ENCODE measurements at regions not wholly inside any gene's neighbourhood (a gene's known extent, or its start where the extent isn't known, plus 50 kb on each side); places are given as distances from the start of the nearest gene placed in this dataset.
"Not testable (repeated sequence)": the region's sequence is repeated elsewhere in the genome, so short reads cannot be mapped to it uniquely, and the experiment has no call there.

DNA sequence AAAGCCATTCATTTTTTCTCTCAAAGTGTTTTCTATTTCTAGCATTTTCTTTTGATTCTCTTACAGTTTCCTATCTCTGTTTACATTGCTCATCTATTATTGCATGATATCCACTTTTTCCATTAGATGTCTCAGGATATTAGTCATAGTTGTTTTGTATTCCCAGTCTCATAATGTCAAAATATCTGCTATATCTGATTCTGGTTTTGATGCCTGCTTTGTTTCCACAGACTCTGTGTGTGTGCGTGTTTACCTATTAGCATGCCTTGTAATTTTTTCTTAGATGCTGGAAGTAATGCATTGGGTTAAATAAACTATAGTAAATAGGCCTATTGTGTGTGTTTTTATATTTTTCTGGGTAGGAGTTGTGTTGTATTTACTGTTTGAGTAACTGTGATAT is 1126.3 kb downstream of the SORCS1 start:
- DNase-seq = no peak

DNA sequence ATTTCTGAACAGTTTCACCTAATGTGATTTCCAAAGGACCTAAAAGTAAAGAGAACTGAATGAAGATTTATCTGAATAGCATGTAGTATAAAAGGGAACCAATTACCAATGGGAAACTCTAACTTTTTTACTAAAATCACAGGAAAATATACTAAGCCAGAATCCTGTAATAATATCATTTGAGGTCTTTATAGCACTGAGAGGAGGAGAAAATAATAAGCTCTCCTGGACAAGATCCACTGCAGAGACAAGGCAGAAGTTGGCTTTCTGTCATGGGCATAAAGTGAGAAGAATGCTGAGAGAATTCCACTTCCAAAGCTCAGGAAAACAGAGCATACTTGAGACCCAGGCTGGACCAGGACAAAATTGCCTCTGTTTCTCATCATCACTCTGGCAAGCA is 1131.4 kb downstream of the SORCS1 start:
- no peak for DNase-seq

DNA sequence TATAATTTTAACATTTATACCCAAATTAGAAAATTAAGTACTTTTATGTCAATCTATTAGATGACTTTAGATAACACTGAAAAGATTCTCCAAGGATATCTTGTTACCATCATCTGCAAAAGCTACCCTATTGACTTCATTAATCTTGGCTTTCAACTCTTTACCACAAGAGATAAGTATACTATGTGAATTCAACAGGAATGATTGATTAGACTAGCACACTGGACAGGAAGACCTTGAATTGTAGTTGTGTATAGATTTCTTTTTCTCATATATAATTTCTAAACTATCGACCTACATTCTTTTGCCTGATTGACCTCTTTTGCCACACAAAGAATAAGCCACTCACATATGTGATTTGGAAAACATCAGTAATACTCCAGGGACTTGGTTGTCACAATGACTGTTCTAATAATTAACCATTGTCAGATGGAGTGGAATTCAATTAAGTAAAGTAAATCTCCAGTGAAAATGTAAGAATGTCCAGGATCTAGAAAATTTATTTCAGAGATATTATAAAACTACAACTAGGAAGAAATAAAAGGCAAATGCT is 1132.0 kb downstream of the SORCS1 start:
- DNase-seq = no peak

DNA sequence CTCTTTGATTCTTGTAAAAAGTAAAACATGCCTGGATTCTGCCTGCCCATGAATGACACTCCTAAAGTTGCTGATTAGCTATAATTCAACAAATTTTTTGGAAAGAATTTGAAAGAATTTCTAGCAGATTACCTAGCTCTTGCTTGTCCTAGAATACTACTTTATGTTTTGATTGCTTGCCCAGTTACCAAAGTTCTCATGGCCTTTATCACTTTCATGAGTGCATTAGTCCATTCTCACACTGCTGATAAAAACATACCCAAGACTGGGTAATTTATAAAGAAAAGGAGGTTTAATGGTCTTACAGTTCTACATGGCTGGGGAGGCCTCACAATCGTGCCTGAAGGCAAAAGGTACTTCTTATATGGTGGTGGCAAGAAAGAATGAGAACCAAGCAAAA is 1137.3 kb downstream of the SORCS1 start:
- DNase-seq = no peak

DNA sequence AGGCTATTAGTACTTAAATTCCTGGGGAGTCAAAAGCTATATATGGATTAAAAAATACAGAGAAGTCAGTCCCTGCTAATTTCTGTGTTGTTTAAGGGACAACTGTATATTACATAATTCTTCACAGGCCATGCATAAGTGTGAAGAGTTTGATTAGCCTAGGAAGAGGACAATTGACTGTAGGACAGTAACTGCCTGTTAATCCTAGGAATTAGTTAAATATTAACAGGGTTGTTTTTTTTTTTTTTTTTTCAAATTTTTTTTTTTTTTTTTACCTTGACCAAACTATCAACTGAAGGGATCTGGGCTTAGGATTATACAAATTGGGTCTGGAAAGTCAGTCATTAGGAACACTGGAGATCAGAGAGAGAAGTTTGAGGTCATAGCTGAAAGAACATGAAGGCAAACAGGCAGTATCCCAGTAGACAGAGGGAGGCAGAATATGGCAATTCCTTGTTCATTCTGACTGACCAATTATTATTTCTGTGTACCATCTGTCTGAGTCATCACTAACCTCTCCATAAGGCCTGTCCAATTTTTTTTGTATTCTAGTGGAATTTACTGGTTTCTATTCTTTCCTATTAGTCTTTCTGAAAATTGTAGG is 1139.2 kb downstream of the SORCS1 start:
- DNase-seq = no peak

DNA sequence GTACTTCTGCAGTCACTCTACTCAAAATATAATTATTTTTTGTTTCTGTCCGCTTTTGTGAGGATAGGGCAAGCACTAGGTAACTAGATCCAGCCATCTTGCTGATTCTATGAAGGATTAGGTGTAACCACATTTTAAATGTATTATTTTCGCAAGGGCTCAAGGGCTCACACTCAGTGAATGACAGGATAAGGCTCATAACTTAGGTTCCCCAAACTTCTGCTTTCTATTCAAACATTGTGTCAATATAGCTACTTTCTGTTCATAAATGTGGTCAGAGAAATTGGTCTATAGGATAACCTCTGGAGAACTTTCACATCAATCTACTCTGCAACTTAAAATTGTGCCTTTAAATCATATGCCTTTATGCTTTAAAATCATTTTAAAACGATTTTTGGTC is 1141.2 kb downstream of the SORCS1 start:
- no peak for DNase-seq

DNA sequence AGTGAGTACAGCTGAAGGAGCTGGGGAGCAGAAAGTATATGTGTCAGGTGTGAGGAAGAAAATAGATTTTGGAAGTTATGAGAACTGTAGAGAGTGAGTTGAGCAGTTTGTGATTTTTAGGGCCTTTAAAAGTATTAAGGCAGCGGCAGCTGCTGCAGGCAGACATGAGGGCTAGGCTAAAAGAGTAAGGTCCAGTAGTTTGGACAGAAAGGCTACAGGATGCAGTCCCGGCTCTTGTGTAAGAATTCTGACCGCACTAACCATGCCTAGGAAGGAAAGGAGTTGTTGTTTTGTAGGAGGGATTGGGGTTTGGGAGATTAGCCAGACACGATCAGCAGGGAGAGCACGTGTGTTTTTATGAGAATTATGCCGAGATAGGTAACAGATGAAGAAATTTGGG is 1144.9 kb downstream of the SORCS1 start:
- not testable (repeated sequence) for DNase-seq

DNA sequence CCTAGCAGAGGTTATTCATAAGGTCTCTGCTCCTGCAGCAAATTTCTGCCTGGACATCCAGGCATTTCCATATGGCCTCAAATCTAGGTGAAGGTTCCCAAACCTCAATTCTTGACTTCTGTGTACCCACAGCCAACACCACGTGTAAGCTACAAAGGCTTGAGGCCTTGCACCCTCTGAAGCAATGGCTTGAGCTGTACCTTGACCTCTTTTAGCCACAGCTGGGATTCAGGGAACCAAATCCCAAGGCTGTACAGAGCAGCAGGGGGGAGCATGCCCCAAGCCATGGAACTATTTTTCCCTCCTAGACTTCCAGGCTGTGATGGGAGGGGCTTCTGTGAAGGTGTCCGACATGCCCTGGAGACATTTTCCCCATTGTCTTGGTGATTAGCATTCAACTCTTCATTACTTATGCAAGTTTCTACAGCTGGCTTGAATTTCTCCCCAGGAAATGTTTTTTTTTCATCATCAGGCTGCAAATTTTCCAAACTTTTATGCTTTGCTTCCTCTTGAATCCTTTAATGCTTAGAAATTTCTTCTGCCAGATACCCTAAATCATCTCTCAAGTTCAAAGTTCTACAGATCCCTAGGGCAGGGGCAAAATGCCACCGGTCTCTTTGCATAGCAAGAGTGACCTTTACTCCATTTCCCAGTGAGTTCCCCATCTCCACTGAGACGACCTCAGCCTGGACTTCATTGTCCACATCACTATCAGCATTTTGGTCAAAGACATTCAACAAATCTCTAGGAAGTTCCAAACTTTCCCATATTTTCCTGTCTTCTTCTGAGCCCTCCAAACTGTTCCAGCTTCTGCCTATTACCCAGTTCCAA is 1148.9 kb downstream of the SORCS1 start:
- not testable (repeated sequence) for DNase-seq

DNA sequence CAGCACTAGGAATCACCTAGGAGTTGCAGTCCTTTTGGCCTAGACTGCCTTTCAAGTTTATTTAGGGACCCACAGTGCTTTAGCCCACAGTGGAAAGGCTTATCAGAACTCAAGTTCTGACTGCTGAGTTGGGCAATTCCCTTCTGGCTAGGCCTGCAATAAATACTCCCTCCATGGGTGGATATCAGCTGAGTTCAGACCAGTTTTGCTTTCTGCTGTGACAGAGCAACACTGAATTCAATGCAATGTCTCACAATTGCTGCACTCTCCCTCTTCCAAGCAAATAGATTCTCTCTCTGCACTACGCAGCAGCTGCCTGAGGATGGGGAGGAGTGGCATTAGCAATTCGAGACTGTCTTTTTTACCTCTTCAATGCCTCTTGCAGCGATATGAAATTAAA is 1153.3 kb downstream of the SORCS1 start:
- DNase-seq = no peak

DNA sequence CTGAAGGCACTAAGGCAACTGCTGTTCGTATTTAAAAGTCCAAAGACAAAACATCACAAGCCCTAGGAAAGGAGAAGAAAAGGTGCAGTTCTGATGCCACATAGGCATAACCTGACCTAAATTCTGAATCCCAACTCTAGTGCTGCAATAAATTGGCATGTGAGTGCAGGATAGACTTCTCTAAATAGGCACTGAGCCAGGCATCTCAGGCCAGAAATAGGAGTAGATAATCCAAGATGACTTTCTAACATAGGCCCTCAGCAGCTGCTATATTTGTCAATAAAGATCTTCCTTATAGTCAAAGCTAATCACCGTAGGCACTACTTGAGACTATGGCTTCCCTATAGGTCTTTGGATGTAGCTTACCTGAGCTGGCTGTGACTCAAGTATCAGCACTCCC is 1163.8 kb downstream of the SORCS1 start:
- DNase-seq = no peak

DNA sequence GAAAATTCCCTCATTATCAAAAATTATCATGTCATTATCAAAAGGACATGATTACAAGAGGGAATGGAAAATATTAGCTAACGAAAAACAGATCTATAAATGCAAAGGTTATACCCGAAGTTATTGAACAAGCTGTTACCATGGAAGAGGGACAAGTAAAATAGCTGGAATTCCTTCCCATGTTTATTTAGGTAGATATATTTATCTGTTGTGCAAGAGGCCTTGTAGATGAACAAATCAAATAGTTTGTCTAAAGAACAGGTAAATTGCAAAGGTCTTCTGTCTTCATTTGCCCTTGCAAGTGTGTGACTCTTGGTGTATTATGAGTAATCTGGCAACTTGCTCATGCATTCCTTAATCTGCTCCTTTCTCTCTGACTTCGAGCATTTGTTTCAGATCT is 1170.9 kb downstream of the SORCS1 start:
- DNase-seq = no peak

DNA sequence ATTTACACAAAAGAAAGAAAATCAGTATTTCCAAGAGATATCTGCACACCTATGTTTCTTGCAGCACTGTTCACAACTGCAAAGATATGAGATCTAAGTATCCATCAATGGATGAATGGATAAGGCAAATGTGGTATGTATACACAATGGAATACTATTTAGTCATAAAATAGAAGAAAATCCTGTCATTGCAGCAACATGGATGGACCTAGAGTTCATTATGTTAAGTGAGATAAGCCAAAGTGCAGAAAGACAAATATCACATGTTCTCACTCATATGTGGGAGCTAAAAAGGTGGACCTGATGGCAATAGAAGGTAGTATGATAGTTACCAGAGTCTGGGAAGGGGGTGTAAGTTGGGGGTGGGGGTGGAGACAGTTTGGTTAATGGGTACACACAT is 1171.6 kb downstream of the SORCS1 start:
- no peak for DNase-seq

DNA sequence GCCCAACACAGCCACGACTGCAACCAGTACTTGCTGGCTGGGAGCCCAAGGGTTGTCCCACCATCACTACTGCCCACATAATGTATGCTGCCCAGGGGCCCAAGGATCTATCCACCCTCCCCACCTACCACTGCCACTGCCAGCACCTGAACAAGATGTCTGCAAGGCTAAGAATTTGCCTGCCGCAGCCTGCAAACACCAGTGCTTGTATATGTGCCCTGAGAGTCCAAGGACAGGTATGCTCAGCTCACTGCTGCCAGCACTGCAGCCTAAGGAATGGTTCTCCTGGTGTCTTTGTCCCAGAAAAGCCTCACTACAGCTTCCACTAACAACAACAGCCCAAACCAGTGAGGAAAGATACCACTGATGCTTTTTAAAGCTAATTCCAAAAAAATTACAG is 1174.0 kb downstream of the SORCS1 start:
- no peak for DNase-seq

DNA sequence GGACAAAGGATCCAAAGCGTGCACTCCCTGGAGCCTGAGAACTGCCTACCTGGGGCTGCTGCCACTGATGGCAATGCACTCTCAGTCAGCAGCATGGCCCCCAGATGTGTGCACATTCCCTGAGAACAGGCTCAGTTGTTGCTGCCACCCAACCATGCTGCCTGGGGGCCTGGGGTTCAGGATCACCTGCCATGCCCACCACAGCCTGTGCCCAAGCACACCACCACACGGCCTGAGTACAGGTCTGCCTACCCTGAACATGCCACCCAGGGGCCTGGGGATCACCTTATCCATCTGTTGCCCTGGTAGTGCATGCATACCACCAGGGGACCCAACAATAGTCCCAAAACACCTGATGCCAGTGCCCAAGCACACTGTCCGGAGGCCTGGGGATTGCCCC is 1174.5 kb downstream of the SORCS1 start:
- no peak for DNase-seq

DNA sequence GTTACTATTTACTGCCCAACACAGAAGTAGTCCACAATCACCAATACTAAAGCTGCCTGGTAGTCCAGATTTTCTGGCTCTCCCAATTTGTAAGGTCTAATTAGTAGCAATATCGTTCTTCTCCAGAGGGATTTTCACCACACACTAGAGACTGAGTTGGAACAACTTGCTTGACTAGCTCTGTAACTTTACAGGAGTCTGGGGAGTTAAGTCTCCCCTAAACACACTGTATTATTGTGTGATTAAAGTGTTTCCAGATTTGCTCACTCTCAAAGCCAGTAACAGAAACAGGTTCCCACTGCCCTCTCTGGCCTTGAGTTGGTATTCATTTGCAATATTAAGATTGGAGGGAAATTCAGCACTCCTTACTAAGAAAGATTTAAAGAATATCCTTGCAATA is 1175.7 kb downstream of the SORCS1 start:
- no peak for DNase-seq

DNA sequence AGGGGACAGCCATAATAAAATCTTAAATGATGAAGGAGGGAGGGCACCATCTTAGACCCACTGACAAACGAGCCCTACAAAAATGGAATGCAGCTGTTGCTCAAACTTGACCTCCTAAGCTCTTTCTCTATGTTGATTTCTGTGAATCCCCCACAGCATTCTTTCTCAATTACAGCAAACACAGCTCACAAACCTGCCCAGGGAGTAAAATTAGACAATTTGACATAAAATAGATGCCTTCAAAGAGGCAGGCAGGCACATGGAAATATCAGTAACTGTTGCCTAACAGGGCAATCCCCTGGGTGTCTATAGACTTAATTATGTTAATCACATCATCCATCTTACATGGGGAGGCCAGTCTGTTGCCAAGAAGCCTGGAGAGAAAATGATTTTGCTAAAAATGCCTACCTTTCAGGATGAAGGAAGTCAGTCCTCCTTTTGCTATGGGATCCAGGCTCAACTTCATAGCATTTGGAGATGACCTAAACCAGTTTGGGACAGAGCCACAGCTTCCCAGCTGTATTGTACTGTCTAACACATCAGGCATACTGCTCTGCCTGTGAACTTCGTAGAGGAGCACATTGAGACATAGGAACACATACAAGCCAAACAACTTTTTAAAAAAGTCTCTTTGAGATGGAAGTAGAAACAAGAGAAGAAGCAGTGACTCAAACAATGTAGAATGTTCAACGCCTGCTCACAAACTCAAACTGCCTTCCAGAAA is 1177.4 kb downstream of the SORCS1 start:
- DNase-seq = no peak

DNA sequence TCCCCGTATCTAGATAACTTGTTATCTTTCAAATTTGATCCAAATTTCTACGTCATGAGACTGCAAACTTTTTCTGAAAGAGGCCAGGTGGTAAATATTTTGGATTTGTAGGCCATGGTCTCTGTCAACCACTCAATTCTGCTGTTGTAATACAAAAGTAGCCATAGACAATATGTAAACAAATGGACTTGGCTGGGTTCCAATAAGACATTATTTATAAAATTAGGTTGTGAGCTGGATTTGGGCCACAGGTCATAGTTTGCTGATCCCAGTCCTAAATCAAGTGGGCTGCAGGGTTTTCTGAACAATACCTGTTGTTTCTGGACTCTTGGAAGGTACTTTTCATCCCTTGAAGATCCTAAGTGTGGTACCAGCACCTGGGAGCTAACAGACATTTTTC is 1178.0 kb downstream of the SORCS1 start:
- no peak for DNase-seq

DNA sequence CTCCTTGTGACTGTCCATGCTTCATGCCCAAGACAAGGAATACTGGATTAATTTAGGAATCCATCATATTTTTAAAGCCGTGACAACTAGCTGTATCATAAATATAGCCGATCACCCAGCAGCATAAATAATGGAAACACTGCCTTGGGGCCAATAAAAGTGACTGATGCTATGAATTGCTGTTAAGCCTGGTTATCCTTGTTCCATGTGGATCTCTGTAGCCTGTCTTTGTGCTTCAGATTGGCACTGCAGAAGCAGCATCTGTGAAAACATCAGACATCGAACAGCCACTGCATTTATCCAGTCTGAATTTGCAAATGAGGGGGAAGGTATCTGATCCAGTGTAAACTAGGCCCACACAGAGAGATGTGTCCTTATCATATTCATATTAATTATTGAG is 1181.8 kb downstream of the SORCS1 start:
- DNase-seq = no peak

DNA sequence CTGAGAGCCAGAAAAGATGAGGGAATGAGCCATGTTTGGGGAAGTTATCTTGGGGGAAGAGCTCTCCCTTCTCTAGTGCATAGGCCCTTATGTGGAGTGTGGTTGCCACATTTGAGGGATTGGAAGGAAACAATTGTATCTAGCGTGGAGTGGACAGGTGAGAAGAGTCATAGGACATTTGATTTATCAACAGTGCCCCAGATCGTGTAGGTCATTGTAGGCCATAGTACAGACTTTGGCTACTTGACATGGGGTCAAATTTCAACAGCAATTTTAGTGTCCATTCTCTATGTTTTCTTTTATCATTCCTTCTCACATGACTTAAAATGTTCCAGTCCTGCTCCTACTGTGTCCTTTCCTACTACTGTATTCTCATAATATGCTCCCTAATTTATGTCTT is 1182.8 kb downstream of the SORCS1 start:
- no peak for DNase-seq

DNA sequence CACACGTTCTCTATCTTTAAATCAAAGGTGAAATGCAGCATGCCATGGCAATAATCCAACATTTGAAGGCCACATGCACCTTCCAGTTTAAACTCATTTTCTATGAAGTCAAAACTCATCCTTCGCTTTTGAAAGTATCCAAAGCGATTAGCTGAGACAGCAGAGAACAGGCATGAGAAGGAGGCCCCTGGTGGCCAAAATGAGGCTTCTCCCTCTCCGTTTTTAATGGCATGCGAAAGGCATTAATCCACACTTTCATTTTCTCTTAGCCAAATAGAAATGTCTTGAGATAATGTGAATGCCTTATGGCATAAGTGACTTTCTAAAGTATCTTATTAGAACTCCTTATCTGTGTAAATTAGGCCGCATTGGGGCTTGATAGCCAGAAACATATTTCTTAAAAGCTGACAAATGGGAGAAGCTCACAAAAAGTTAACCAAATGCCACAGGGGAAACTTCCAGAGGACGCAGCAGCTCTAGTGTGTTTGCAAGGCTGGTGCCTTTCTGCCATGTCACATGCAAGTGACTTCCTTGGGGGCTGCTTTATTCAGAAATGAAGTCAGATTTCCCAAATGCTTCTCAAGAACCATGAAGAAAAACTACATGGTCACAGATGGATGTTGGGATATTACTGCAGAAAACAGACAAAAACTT is 1189.6 kb downstream of the SORCS1 start:
- no peak for DNase-seq

DNA sequence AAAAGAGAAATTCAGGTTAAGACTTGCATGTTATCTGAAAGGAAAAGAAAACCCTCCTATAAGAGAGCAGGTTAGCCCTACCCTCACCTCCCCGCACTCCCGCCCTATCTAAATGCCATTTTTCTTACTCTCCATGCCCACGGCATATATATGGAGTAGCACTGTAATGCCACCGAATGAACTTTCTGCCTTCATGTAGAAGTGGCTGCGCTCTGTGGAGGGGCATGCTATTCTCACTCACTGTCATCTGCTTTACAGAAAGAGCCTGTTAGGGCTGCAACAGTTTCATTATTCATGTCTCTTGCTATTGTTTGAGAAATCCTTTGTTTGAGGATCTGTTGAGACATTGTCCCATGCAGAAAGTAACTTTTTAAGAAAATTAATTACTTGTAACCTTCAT is 1190.6 kb downstream of the SORCS1 start:
- DNase-seq = no peak

DNA sequence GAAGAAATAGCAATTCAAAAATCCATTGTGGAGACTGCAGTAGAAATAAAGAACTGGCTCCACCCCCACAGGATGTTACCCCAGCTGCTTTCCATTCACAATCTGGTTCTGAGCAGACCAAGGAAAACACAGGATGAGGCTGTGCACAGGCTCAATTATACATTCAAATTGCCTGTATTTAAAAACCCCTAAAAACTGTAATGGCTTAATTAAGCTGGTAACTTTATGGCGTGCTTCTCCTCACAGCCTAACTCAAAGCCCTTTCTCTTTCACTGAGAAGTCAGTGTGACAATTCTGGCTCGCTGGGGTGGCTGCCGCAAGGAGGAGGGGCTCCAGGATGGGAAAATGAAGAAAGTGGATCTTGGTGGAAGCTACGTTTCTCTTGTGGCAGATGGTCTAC is 1191.1 kb downstream of the SORCS1 start:
- DNase-seq = no peak

DNA sequence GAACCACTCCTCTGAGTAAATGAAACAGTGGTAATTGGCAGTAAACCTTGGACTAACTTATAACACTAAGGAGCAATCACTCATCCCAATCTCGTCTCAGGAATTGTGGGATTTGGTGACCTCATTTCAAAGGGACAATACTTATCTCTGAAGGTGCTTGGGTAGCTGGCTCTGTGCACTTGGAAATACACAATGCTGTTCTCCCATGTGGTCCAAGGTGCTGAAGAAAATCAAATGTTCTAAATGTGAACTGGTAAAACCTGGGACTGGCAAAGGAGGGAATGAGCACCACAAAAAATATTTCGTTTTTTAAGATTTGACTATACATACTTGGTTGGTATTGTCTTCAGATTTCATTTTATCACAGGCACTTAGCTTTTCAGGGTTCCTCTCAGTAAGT is 1193.0 kb downstream of the SORCS1 start:
- no peak for DNase-seq
